ENCODE measurements at regions not wholly inside any gene's neighbourhood (a gene's known extent, or its start where the extent isn't known, plus 50 kb on each side); places are given as distances from the start of the nearest gene placed in this dataset.

DNA sequence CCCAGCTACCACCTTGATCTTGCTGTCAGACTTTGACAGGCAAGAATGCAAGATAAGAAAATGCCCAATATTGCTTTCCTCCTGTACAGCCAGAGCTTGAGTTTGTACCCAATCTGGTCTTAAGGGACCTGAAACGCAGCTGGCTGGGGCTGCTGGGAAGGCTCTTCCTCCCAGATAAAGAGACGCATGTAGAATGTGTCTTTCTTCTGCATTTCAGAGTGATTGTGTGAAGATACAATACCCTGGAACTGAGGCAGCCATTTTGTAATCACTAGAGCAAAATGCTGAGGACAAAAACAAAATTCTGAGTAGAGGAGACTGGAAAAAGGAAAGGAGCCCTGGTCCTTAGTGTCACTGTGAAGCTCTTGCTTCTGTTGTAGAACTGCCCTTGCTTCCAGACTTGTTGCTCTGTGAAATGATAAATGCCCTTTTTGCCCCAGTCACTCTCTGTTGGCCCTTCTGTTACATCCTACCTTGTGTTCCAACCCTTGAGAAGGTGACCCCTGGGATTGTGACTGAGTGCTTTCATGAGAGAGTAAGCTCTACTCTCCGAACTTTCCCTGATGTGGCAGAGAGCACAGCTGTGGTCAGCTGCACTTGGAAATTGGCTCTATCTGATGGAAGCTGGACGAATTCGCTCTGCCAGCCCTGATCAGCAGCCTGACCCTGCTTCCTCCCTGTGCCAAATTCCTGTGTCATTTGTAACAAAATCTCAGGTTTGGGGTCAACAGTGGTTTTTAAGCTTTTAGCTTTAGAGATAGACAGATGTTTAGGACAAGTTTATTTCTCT, 137.4 kb upstream of the RBMS1 start:
- DNase-seq (ENCODE audit: low read depth) = no peak

DNA sequence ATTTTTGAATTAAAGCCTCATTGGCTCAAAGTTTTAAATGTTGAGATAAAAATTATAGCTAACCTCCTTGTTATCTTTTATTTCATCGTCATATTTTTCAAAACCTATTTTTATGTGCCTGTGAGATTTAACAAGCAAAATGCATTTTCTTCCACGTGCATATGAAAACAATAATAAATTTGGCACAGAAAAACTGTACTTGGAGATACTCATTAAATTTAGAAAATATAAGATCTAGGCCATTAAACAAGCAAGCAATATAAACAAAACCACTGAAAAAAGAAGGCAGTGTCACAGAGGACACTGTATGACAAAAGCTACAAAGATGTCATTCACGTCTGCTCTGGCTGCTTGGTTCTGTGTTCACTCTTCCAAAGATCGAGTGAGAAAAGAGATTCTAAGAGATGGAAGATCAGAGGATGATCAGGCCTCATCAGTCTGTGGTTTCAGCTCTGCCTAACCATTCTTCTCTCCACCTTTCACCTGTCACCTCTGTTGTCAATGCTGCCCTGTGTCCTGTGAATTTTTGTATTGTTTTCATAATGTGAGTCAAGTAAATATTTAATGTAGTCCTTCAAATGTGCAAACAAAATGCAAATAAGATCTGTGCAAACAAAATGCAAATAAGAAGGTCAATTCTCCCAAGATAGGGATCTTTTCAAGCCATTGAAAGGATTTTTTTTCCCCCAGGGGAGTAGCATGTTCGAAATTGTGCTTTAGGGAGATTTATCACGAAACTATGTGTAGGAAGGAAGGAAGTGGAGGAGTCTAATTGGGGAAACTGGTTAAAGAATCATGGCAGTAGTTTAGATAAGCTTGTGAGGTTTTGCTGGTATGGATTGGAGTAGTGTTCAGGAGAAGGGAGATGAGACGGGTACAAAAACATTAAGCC, 138.7 kb upstream of the RBMS1 start:
- no peak for DNase-seq (ENCODE audit: low read depth)

DNA sequence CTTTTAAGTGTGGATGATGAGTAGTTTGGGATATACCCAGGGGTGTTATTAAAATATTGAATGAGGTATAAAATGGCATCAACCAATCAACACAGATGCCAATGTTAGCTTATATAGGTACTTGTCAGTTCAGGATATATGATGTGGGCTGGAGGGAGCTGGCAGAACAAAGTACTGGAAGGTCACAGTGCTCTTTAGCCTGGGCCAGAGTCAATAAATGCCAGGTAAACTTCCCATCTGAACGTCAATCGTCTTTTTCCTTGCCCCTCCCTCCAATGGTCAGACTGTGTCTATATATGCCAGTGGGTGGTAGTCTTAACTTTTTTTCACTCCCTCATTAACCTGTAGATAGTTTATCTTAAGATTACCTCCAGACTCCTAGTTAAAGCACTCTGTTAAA, 140.8 kb upstream of the RBMS1 start:
- DNase-seq (ENCODE audit: low read depth) = no peak

DNA sequence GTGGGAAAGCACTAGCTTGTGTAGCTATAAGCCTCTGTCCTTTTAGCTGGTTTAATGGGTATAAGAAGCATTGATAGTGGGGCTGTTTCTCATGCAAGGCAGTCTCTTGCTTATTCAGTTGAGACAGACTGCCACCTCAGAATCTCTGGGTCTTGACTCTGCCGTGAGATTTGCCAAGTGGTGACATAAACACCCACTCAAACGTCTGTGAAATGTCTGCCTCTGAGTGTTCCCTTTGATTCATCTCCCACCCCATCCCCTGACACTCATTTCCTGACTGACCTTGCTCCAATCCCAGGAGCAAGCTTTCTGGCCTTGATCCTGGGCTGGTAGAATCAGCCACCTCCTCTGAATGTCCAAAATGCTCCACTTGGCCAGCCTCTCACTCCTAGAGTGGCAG, 141.9 kb upstream of the RBMS1 start:
- DNase-seq (ENCODE audit: low read depth) = no peak

DNA sequence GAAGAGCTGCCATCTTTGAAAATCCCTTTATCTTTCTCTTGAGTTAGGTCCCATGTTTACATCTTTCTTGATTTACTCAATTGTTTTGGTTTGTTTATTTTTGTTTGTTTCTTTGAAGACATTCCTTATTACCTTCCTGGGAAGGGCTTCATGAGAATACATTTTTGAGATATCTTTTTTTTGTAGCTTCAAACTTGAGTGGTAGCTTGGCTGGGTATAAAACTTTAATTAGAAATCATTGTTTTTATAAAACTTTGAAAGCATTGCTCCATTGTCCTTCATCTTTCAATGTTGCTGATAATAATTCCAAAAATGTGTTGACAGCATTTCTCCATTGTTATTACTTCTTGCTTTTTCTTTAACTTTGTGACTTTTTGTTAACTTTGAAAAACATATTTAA, 145.9 kb upstream of the RBMS1 start:
- no peak for DNase-seq (ENCODE audit: low read depth)

DNA sequence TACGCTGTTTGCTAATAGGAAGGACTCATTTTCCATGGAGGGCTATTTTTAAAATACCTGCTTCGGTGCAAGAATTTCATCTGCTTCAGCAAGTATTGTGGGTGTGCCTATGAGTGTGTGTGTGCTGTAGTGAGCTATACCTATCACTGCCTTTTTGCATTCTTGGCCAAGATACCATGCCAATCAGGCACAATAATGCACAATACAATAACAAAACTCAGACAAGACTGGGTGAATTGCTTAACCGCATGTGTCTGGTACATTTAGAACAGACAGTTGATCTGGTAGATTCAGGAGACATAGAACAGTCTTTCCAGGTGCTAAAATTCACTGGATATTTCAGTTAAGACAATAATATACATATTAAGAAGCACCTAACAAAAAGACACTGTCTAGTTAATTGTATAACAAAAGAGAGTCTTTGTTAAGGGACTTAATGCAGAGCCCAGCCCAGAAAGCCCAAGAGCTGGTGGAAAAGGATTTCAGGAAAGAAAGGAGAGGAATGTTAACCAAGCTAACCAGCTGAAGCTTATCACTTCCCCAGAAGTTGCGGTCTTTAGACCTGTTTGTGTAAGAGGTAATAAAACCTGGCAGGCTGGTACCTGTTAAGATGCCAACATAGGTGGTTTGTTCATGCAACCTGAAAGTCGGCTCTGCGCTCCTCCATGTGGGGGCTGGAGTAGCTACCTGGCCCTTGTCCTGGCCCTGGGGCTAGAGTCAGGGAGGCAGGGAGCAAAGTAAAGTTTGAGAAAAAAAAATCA, 153.3 kb upstream of the RBMS1 start:
- DNase-seq (ENCODE audit: low read depth) = no peak

DNA sequence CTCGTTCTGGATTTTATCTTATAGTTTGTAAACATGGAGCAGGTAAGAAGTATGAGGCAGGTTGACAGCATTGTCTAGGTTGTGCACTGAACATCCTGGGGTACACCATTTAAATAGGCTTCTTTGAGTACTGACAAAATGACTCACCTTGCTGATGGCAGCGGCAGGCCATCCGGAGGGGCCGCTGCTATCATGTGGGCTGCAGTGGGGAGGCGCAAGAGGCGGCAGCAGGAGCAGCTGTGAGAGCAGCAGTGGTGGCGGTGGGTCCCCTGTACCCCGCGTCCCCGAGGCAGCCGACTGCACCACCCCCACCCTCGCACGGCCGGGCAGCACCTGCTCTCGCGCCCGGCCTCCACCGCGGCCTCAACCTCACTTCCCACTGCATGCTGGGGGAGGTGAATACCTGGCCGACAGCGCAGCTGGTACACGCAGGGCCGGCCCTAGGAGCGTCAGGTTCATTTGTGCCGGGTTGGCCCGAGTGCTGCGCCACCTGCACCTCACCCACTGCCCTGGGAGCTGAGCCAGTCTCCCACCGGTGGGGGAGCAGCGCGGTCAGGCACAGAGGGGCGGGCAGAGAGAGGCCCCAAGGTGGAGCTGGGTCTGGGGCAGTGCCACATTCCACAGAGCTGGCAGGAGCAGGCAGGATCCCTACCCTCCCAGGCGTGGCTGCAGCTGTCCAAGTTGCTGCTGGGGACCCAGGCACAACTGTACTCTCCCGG, 154.5 kb upstream of the RBMS1 start:
- no peak for DNase-seq (ENCODE audit: low read depth)

DNA sequence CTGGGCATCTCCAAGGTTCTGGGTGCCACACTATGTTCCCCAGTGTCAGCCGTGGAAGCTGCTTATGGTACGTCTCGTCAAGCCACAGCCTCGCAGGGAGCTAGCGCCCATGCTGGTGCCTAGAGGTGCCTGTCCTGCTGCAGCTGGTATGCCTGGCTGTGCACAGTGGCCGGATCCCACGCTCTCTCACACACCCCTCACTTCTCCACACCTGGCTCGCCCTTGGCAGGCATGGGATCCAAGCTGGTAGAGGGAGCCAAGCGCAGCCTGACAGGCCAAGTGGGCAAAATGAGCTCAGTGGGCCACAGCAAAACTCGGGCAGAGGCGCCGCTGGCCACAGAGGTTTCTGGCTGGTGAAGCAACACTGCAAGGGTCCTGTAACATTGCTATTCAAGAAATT, 156.1 kb upstream of the RBMS1 start:
- DNase-seq (ENCODE audit: low read depth) = no peak

DNA sequence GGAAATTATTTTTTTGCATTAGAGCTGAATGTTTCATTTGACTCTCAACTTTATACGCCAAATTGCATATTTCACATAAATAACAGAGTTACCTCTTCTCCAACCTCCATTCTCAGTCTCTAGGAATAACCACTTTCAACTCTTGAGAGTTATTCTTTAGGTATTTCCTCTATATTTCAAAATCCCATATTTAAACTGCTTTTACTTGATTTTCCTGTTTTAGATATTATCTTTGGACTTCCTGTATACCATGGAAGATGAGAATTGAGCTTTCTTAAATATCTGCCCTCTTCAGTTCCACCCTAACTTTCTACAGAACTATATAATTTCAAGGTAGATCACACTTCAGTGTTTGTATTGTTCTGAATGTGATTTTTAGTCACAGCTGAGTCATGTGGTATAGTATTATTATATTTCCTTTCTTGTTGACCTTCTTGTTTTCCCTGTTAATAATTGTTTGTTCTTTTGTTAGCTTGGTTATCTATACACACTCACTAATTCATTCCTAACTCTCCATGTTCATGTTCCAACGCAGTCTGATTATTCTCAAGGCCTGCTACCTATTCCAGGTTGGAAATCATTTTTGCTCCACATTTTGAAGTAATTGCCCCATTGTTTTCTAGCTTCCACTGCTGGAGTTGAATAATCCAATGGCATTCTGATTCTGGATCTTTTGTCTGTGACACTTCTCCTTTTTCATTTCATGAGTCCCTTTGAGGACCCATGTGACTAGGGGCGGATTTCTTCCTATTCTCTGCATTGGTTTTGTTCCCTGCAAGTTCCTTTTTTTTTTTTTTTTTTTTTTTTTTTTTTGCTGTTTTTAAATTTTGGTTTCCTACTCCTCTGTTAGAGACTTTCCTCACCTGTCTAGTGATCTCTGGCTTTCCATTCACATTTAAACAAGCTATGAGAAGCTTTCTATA, 156.8 kb upstream of the RBMS1 start:
- DNase-seq (ENCODE audit: low read depth) = no peak

DNA sequence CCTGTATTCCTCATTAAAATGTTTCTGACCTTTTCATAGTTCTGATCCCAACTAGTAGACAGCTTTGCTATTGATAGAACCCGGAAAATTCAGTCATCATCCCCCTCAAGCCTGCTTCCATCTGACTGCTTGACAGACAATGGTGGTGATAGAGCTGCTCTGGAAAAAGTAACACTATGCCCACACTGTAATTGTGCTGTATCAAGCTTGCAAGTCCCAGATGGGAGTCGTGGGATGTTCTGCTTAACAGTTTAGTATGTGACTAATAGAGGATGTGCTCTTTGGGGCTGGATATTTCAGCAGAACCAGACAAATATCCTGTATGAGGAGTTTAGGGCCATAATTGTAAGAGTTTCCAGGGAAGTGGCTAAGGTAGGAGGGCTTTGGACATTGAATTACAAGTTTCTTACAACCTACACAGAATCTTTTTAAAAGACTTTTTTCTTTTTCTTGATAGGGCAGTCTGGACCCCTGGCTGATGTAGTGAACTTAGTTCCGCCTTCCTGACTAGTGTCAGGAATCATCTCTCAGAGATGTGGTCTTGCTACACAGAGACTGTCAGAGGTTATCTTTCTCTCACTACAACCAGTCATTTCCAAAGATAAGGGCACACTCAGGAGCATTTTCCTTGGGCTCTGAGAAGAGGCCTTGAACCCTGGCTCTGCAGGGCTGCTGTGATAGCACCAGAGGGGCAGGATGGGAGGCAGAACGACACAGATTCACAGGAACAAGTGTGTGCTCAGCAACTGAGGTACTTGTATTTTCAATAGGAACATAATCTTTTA, 158.0 kb upstream of the RBMS1 start:
- DNase-seq (ENCODE audit: low read depth) = no peak

DNA sequence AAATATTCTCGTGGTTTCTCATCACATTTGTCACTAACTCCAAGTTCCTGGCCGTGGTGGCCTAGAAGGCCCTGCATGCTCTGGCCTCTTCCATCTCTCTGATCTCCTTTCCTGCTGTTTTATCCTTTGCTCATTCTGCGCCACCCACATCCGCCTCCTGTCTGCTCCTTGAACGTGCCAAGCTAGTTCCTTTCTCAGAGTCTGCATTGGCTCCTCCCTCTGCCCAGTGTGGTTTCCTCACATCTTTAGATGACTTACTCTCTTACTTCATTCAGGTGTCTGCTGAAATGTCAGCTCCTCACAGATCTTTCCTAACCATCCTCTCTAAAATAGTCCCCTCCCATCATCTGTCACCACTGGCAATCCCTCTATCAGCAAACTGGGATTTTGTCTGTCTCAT, 158.6 kb upstream of the RBMS1 start:
- peak; percentile 18 for DNase-seq (ENCODE audit: low read depth)

DNA sequence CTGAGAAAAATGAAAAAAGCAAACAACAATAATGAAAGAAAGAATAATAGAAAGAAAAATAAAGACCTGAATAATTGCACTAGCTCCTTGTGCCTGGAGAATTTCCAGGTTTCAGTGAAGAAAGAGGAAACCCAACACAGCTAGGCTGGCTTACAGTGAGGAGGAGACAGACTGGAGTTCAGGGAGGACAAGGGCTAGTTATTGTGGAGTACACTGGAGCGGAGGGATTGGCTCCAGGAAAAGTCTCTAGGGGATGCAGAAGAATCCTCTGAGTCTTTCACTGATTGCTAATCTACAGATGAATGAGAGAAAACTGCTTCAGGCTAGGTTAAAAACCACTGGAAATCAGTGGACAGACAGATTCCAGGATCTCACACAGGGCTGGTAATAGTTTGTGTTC, 163.6 kb upstream of the RBMS1 start:
- DNase-seq (ENCODE audit: low read depth) = no peak

DNA sequence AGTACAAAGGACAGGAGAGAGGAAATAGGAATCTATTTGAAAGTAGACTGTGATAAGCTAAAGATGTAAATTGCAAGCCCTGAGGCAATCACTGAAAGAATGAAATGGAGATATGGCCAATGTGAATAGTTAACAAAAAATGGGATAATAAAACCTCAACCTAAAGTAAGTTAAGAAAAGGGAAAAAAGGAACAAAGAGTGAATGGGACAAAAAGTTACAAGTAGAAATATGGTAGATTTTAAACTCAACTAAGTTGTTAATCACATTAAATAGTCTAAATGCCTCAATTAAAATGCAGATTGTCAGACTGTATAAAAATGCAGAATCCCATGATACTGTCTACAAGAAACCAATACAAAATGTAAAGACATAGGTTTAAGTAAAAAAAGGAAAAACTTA, 165.2 kb upstream of the RBMS1 start:
- no peak for DNase-seq (ENCODE audit: low read depth)

DNA sequence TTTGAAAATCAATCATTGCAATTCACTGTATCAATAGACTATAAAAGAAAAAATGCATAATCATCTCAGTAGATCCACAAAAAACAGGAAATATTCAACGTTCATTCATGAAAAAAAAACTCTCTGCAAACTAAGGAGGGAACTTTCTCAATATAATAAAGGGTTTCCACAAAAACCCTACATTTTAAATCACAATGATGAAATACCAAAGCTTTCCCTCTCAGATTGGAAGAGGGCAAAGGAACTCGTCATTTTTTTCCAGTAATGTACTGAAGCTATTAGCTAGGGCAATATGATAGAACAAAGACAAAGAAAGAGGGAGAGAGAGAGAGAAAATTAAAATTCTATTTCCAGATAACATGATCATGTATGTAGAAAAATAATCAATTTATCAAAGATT, 167.1 kb upstream of the RBMS1 start:
- DNase-seq (ENCODE audit: low read depth) = no peak

DNA sequence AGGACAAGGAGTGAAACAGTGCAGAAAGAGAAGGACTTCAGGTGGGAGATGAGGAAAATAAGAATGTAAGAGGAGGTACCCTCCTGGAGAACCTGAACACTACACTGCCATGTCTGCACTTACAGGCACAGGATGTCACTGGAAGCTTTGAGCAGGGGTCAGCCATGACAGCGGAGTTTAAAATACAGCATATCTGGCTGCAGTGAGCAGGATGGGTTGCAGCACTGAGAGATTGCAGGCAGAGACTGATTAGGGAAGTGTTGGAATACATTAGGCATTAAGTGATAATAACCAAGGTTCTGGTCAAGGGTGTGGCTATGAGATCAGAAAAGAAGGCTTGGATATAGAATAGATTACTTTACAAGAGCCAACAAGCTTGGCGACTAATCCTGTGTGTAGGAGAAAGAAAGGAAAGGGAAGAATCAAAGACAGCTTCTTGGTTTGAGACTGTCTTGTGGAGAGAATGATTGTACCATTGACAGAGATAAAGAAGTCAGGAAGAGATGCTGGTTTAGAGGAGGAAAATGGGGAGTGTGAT, 171.1 kb upstream of the RBMS1 start:
- DNase-seq (ENCODE audit: low read depth) = no peak

DNA sequence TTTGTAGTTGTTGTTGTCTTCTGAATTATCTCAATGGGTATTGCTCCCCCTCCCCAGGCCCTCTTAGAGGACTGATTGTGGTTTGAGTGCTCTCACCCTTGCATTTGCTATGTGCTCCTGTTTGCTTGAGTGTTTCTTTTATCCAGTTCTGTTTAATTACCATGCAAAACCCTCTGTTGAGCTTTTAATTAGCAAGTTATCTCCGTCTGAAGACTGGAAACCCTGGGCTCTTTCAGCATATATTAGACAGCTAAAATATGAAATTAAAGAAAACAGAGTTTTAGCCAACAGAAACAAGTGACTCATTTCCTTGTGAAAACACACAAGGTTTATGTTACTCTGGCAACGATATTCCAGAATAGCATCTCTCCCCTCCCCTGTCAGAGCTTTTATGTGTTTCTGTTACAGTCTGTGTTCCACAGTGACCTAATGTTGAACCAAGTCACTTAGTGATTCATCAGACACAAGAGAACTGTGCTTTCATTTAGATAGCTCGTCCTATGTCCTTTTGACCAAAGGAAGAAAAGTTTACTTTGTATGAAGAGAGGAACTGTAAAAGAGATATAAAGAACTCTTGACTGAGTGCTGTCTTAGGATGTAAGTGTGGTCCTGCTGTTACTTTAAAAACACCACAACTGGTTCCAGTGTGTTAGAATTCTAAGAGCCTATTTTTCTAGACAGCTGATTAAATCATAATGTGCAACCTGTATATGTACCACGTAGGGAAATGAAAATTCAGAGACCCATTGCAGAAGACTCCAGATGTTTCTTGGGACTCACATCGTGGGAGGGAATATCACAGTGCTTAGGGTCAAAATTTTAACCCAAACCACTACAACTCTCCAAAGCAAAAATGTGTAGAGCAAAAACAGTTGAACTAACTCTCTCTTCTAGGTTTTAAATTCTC, 172.8 kb upstream of the RBMS1 start:
- no peak for DNase-seq (ENCODE audit: low read depth)

DNA sequence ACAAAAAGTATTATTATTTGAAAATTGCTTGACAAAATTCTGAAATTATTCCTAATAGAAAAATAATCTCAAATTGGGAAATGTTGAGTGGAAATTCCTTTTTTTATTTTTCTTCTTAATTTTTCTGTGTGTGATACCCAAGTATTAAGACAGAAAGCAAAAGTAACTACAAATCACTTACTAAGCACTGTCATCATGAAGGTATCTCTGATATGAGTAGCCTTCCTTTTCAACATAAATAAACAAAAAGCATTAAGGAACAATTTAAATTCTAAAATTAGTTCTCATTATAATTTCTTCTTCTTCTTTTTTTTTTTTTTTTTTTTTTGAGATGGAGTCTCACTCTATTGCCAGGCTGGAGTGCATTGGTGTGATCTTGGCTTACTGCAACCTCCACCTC, 174.2 kb upstream of the RBMS1 start:
- DNase-seq (ENCODE audit: low read depth) = no peak

DNA sequence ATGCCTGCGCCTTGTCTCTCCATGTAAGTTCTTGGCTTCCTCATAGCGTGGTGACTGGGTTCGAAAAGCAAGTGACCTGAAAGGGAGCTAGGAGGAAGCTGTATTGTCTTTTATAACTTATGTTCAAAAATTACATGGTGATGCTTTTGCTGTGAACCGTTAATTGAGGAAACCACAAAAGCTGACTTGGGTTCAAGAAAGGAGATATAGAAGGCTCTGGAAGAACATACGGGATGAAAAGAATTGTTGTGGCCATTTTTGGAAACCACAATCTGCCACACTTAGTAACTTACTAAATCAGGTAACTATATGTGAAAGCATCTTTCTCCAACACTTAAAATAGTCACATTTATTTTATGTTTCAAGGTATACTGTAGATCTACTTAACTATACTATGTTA, 177.0 kb upstream of the RBMS1 start:
- no peak for DNase-seq (ENCODE audit: low read depth)

DNA sequence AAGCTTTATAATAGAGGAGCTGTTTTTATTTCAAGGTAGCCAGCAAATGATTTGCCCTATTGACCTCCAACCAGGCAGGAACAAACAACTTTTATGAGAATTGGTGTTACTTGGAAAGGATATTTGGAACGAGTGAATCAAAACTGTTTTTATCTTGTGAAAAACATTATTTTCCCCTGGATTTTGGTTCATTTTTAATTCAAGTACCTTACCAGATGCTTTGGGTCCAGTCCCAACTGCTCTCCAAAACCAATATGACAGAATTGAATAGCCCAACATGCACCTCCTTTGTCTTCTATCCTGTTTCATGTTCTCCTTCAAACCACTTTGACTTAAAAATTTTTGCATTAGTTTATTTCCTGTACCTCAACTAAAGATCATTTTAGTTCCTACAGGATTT, 178.6 kb upstream of the RBMS1 start:
- DNase-seq (ENCODE audit: low read depth) = no peak
